CD8-positive, alpha-beta memory T cell (primary cell): ENCODE measurements at regions not wholly inside any gene's neighbourhood (a gene's known extent, or its start where the extent isn't known, plus 50 kb on each side); places are given as distances from the start of the nearest gene placed in this dataset.
"Not testable (repeated sequence)": the region's sequence is repeated elsewhere in the genome, so short reads cannot be mapped to it uniquely, and the experiment has no call there.

Experiments
- CTCF ChIA-PET: fragments of 350-600 bp; sonication (Branson Sonifier 250); formaldehyde crosslinking; loops from one replicate; lab custom pipeline; 2021; ENCODE audit warnings: antibody characterized with exemption; lab: Charles Lee
- POLR2A ChIA-PET: fragments of 350-600 bp; sonication (Branson Sonifier 250); formaldehyde crosslinking; loops from one replicate; lab custom pipeline; 2021; ENCODE audit warnings: antibody characterized with exemption; lab: Charles Lee
- DNase-seq, 5 donors: peaks; one replicate each; pipeline versions ENCODE4 v3.0.0 to v3.0.0-alpha.2; 2020 to 2022; ENCODE audit warnings: mixed read lengths in 1 of 5
- H3K27ac ChIP-seq: one replicate; pipeline ENCODE4 v1.7.0; 2013; ENCODE audit warnings: low read depth, mild to moderate bottlenecking, low read length, moderate library complexity
- H3K27me3 ChIP-seq: 2 replicates; pipeline ENCODE4 v1.7.0; 2013; ENCODE audit warnings: low read length, mild to moderate bottlenecking; ENCODE audit not compliant: insufficient read depth, poor library complexity, severe bottlenecking
- H3K36me3 ChIP-seq: 2 replicates; pipeline ENCODE4 v1.7.0; 2013; ENCODE audit warnings: mild to moderate bottlenecking, low read length, moderate library complexity; ENCODE audit not compliant: insufficient read depth
- H3K4me1 ChIP-seq: 2 replicates; pipeline ENCODE4 v1.7.0; 2013; ENCODE audit warnings: mild to moderate bottlenecking, low read length, moderate library complexity; ENCODE audit not compliant: insufficient read depth
- H3K4me3 ChIP-seq: 2 replicates; pipeline ENCODE4 v1.7.0; 2013; ENCODE audit warnings: mild to moderate bottlenecking, low read length
- H3K9me3 ChIP-seq: 2 replicates; pipeline ENCODE4 v1.7.0; 2013; ENCODE audit warnings: mild to moderate bottlenecking, low read length
- H3K27ac Mint-ChIP-seq, 8 donors: one replicate each; pipeline ENCODE4 v1.8.0; 2020 to 2021; ENCODE audit warnings: mixed read lengths in 8 of 8, mild to moderate bottlenecking in 6 of 8, inconsistent platforms in 3 of 8, moderate library complexity in 3 of 8
- H3K27me3 Mint-ChIP-seq, 2 donors: one replicate each; pipeline ENCODE4 v1.8.0; 2020 to 2021; ENCODE audit warnings: mixed read lengths in 2 of 2, mild to moderate bottlenecking in 1 of 2, moderate library complexity in 1 of 2
- H3K36me3 Mint-ChIP-seq, 3 donors: one replicate each; pipeline ENCODE4 v1.8.0; 2020 to 2021; ENCODE audit warnings: mixed read lengths in 3 of 3, inconsistent platforms in 1 of 3, mild to moderate bottlenecking in 1 of 3
- H3K4me1 Mint-ChIP-seq, 3 donors: one replicate each; pipeline ENCODE4 v1.8.0; 2020 to 2021; ENCODE audit warnings: mixed read lengths in 3 of 3, inconsistent platforms in 1 of 3, mild to moderate bottlenecking in 1 of 3
- H3K4me3 Mint-ChIP-seq, 7 donors: one replicate each; pipeline ENCODE4 v1.8.0; 2020 to 2021; ENCODE audit warnings: mixed read lengths in 7 of 7, mild to moderate bottlenecking in 6 of 7, moderate library complexity in 4 of 7, inconsistent platforms in 2 of 7
- H3K9me3 Mint-ChIP-seq, 5 donors: one replicate each; pipeline ENCODE4 v1.8.0; 2020 to 2022; ENCODE audit warnings: mixed read lengths in 5 of 5, mild to moderate bottlenecking in 3 of 5, moderate library complexity in 2 of 5, inconsistent platforms in 1 of 5

DNA sequence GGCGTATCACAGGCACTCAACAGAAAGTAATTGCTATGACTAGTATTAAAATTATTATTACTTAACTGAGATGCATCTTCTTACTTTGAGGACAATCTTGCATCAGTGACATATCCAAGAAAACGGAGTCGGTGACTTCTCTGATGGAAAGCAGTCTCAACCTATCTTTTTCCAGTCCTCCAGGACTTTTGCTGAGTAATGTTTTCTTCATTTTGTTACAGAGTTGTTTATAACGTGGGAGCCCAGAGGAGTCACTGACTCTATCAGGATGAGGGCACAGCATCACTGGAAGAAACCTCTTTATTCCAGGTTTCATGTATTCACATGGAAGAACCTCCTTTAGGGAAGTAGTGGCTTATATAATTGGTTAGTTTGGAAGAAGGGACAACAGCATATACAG is 51.5 kb upstream of the MELK start:
- no peak overlapping the region for H3K4me3 Mint-ChIP-seq
- no peaks in the 10 kb centered on the region for H3K27me3 ChIP-seq
- H3K4me1 Mint-ChIP-seq = no peaks in the 10 kb centered on the region
- no peak overlapping the region for H3K4me3 ChIP-seq
- H3K4me1 ChIP-seq = no peaks in the 10 kb centered on the region
- H3K27me3 Mint-ChIP-seq = peaks cover 0 to 7% of the 10 kb centered on the region in 2 donors
- H3K9me3 Mint-ChIP-seq = no peaks in the 10 kb centered on the region
- H3K27ac Mint-ChIP-seq = peak overlapping the region in 1 of 8 donors; percentile 56
- no peak overlapping the region for H3K27ac ChIP-seq
- no peaks in the 10 kb centered on the region for H3K36me3 ChIP-seq
- DNase-seq = no peak
- ChIA-PET CTCF (no interaction called here), POLR2A (no interaction called here)
- no peaks in the 10 kb centered on the region for H3K9me3 ChIP-seq
- H3K36me3 Mint-ChIP-seq = no peaks in the 10 kb centered on the region

DNA sequence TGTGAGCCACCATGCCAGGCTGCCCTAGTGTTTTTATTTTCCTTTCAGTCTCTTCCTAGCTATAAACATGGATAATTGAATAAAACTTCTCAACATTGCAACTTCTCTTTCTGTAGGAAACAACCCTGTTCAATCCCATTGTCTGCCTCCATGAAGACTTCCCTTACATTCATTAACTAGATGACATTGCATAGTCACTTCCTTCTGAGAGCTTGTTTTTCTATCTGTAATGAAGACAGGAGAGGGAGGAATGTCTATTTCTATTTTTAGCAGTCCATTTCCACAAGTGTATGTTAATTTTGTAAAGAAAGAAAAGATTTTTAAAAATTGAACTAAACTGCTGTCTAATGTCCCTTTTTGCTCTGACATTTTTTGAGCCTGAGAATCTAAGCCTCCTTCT is 55.6 kb upstream of the MELK start:
- Mint-ChIP-seq H3K9me3 (no peaks in the 10 kb centered on the region), H3K4me3 (no peak overlapping the region), H3K4me1 (no peaks in the 10 kb centered on the region), H3K27me3 (peaks cover 0 to 2% of the 10 kb centered on the region in 2 donors), H3K27ac (peak overlapping the region in 1 of 8 donors; percentile 35), H3K36me3 (no peaks in the 10 kb centered on the region)
- POLR2A ChIA-PET = interaction anchor here (0.6 kb wide), 1 partner anchor 11 kb away, joined by 4 read pairs; no protein-coding TSS in a partner anchor
- no peaks in the 10 kb centered on the region for H3K36me3 ChIP-seq
- H3K9me3 ChIP-seq = no peaks in the 10 kb centered on the region
- H3K4me3 ChIP-seq = no peak overlapping the region
- H3K27ac ChIP-seq = no peak overlapping the region
- DNase-seq = no peak
- no peaks in the 10 kb centered on the region for H3K4me1 ChIP-seq
- CTCF ChIA-PET = interaction anchor here (1.0 to 1.4 kb wide), 2 partner anchors 39 to 110 kb away, joined by 3 to 4 read pairs; no protein-coding TSS in a partner anchor
- no peaks in the 10 kb centered on the region for H3K27me3 ChIP-seq

DNA sequence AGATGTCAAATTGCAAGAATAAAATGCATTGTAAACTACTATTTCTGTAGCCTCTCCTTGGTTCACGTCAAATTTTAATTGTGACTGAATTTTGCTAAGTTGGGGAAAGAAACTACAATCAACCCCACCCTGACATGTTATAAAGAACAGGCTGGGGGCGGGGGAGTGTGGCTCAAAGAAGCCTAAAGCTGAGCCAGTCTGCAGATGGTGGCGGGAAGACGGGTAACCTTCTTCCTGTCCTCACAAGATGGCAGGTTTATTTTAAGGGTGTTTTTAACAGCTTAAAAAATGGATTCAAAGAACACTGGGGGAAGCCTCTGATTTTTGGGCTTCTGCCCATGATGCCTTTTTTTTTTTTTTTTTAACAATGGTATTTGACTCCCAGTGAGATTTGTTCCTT is 68.5 kb upstream of the MELK start:
- no peak overlapping the region for H3K27ac ChIP-seq
- Mint-ChIP-seq H3K9me3 (no peaks in the 10 kb centered on the region), H3K36me3 (peaks cover 0 to 1% (median 0%) of the 10 kb centered on the region in 3 donors), H3K4me3 (no peak overlapping the region), H3K4me1 (peaks cover 6 to 15% (median 9%) of the 10 kb centered on the region in 3 donors), H3K27ac (peak overlapping the region in 1 of 8 donors; percentile 0), H3K27me3 (peaks cover 0 to 12% of the 10 kb centered on the region in 2 donors)
- CTCF ChIA-PET = interaction anchor here (1.1 to 1.2 kb wide), 3 partner anchors 15 to 52 kb away, joined by 3 to 5 read pairs (median 3); no protein-coding TSS in a partner anchor
- H3K36me3 ChIP-seq = no peaks in the 10 kb centered on the region
- H3K27me3 ChIP-seq = no peaks in the 10 kb centered on the region
- peaks cover 10% of the 10 kb centered on the region for H3K4me1 ChIP-seq
- peak in 2 of 5 donors; percentile 6 to 36 for DNase-seq
- no peaks in the 10 kb centered on the region for H3K9me3 ChIP-seq
- POLR2A ChIA-PET = interaction anchor here (1.0 kb wide), 1 partner anchor 17 kb away, joined by 5 read pairs; no protein-coding TSS in a partner anchor
- H3K4me3 ChIP-seq = no peak overlapping the region

DNA sequence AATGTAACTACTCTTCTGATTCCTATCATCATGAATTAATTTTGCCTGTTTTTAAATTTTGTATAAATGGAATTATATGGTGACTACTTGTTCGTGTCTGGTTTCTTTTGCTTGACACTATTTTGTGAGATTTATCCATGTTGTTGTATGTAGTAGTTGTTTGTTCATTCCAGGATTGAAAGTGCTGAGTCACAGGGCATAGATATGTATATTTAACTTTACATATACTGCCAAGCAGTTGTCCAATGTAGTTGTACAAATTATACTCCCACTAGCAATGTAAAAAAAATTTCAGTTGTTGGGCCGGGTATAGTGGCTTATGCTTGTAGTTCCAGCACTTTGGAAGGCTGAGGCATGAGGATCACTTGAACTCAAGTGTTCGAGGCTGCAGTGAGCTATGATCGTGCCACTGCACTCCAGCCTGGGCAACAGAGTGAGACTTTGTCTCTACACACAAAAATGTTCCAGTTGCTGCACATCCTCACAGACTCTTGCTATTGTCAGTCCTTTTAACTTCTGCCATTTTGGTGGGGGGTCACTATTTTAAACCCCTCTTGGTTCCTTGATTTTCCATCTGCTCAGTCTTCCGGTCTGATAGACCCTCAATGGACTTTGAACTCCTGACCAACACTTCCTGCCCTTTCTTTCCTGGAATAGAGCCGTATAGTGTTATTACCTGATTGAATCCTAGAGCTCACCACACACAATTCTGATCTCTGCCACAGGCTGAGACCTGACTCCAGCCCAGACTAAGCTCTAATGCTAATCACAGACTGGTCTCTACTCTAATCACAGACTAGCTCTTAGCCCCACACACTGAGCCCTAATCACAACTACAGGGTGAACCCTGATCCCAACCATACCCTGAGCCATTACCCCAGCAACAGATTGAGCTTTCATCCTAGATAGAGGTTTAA is 69.3 kb upstream of the MELK start:
- peaks cover 10% of the 10 kb centered on the region for H3K4me1 ChIP-seq
- H3K27ac Mint-ChIP-seq = peak overlapping the region in 3 of 8 donors; percentile 0 to 47 (median 10)
- ChIA-PET CTCF (interaction anchor here (1.1 to 1.2 kb wide), 3 partner anchors 16 to 53 kb away, joined by 3 to 5 read pairs (median 3); no protein-coding TSS in a partner anchor), POLR2A (interaction anchor here (1.0 kb wide), 1 partner anchor 16 kb away, joined by 5 read pairs; no protein-coding TSS in a partner anchor)
- H3K4me3 Mint-ChIP-seq = peak overlapping the region in 1 of 7 donors; percentile 44
- no peak overlapping the region for H3K27ac ChIP-seq
- no peaks in the 10 kb centered on the region for H3K9me3 Mint-ChIP-seq
- peaks cover 0 to 3% (median 0%) of the 10 kb centered on the region in 3 donors for H3K36me3 Mint-ChIP-seq
- H3K36me3 ChIP-seq = no peaks in the 10 kb centered on the region
- no peaks in the 10 kb centered on the region for H3K27me3 ChIP-seq
- no peak overlapping the region for H3K4me3 ChIP-seq
- DNase-seq = no peak
- H3K27me3 Mint-ChIP-seq = peaks cover 0 to 7% of the 10 kb centered on the region in 2 donors
- H3K9me3 ChIP-seq = no peaks in the 10 kb centered on the region
- H3K4me1 Mint-ChIP-seq = peaks cover 6 to 15% (median 9%) of the 10 kb centered on the region in 3 donors

DNA sequence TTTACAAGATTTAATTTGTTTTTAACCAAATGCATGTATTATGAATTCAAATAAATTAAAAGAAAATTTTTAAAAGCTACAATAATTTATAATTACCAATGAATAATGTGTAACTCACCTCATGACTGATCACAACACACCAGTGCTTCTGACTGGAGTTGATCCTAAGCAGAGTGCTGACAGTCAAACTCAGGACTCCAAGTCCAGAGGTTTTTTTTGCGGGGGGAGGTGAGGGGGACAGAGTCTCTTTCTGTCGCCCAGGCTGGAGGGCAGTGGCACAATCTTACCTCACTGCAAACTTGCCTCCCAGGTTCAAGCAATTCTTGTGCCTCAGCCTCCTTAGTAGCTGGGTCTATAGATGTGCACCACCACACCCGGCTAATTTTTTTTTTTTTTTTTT is 71.0 kb upstream of the MELK start:
- H3K4me1 Mint-ChIP-seq = peaks cover 6 to 15% (median 9%) of the 10 kb centered on the region in 3 donors
- no peak overlapping the region for H3K27ac ChIP-seq
- H3K27me3 Mint-ChIP-seq = no peaks in the 10 kb centered on the region
- no peaks in the 10 kb centered on the region for H3K9me3 Mint-ChIP-seq
- H3K9me3 ChIP-seq = no peaks in the 10 kb centered on the region
- no peaks in the 10 kb centered on the region for H3K36me3 ChIP-seq
- CTCF ChIA-PET = interaction anchor here (1.3 kb wide), 1 partner anchor 95 kb away, joined by 4 read pairs; no protein-coding TSS in a partner anchor
- peaks cover 0 to 3% (median 0%) of the 10 kb centered on the region in 3 donors for H3K36me3 Mint-ChIP-seq
- H3K27ac Mint-ChIP-seq = peak overlapping the region in 1 of 8 donors; percentile 33
- DNase-seq = no peak
- H3K4me3 Mint-ChIP-seq = no peak overlapping the region
- peaks cover 10% of the 10 kb centered on the region for H3K4me1 ChIP-seq
- no peaks in the 10 kb centered on the region for H3K27me3 ChIP-seq
- POLR2A ChIA-PET = interaction anchor here (1.3 kb wide), 1 partner anchor 14 kb away, joined by 4 read pairs; no protein-coding TSS in a partner anchor
- no peak overlapping the region for H3K4me3 ChIP-seq

DNA sequence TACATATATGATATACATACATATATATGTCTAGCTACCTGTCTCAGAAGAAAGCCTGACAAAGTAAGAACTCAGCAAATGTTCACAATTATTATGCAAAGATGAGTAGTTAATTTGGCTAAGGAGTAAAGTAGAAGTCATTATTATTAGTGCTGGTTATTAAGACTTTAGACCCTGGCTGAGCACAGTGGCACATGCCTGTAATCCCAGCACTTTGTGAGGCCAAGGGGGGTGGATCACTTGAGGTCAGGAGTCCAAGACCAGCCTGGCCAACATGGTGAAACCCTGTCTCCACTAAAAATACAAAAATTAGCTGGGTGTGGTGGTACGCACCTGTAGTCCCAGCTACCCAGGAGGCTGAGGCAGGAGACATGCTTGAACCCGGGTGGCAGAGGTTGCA is 71.8 kb upstream of the MELK start:
- H3K27me3 Mint-ChIP-seq, H3K36me3 ChIP-seq, H3K27me3 ChIP-seq, H3K4me3 Mint-ChIP-seq, H3K4me3 ChIP-seq, H3K27ac ChIP-seq, H3K27ac Mint-ChIP-seq, H3K9me3 ChIP-seq, CTCF ChIA-PET, H3K36me3 Mint-ChIP-seq, H3K9me3 Mint-ChIP-seq, DNase-seq: not testable (repeated sequence)
- H3K4me1 ChIP-seq = peaks cover 10% of the 10 kb centered on the region
- peaks cover 6 to 16% (median 9%) of the 10 kb centered on the region in 3 donors for H3K4me1 Mint-ChIP-seq
- POLR2A ChIA-PET = interaction anchor here (0.9 kb wide), 1 partner anchor 13 kb away, joined by 3 read pairs; no protein-coding TSS in a partner anchor

DNA sequence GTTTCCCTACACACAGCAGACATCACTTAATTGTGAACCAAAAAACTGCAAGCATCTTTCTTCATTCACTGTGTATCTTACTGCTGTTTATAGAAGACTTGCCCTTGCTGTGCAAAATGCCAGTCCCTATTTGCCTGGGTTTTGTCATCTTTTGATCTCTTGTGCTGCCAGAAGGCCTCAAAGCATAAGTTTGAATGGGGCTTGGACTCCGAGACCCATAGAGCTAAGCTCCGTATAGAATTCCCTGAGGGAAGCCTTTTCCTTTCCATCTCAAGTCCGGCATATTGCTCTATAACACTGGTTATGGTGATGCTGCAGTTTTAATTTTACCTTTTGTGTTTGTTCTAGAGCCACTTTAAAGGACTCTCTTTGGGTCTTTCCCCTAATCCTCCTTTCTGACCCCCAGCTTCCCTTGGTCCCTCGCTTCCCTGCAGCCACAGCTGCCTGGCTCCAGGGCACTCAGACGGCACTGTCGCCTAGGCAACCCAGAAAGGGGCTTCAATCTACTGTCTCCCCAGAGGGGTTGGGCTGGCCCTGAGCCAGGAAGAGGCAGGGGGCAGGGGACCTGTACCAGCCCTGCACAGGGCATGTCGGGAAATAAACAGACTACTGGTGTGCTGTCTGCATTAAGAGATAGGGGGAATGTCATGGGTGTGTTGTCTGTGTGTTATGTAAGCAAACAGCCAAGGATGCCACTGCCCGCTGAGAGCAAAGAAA is 73.4 kb upstream of the MELK start:
- Histone ChIP-seq H3K4me1 (peaks cover 18% of the 10 kb centered on the region), H3K9me3 (no peaks in the 10 kb centered on the region), H3K4me3 (no peak overlapping the region), H3K36me3 (no peaks in the 10 kb centered on the region), H3K27me3 (no peaks in the 10 kb centered on the region), H3K27ac (no peak overlapping the region)
- no peaks in the 10 kb centered on the region for H3K27me3 Mint-ChIP-seq
- CTCF ChIA-PET = interaction anchor here (0.6 kb wide), 1 partner anchor 55 kb away, joined by 4 read pairs; no protein-coding TSS in a partner anchor
- H3K27ac Mint-ChIP-seq = no peak overlapping the region
- H3K9me3 Mint-ChIP-seq = no peaks in the 10 kb centered on the region
- H3K4me1 Mint-ChIP-seq = peaks cover 15 to 28% (median 17%) of the 10 kb centered on the region in 3 donors
- H3K36me3 Mint-ChIP-seq = peaks cover 0 to 3% (median 0%) of the 10 kb centered on the region in 3 donors
- no peak overlapping the region for H3K4me3 Mint-ChIP-seq
- POLR2A ChIA-PET = no interaction called here
- no peak for DNase-seq
